ENCODE measurements at regions not wholly inside any gene's neighbourhood (a gene's known extent, or its start where the extent isn't known, plus 50 kb on each side); places are given as distances from the start of the nearest gene placed in this dataset.
"Not testable (repeated sequence)": the region's sequence is repeated elsewhere in the genome, so short reads cannot be mapped to it uniquely, and the experiment has no call there.

- DNase-seq (ENCODE audit: low read depth in 4 of 4, low spot score in 3 of 4): no peak
Measured at GRCh38 chr6:14992382-14992781, 253.5 kb upstream of the JARID2 start.

GRCh38 chr6:14995208-14995607 is 250.7 kb upstream of the JARID2 start:
- DNase-seq (ENCODE audit: low read depth in 4 of 4, low spot score in 3 of 4): no peak

- no peak for DNase-seq (ENCODE audit: low read depth in 4 of 4, low spot score in 3 of 4)
Measured at GRCh38 chr6:14995966-14996602, 249.8 kb upstream of the JARID2 start.

- DNase-seq (ENCODE audit: low read depth in 4 of 4, low spot score in 3 of 4): no peak
Measured at GRCh38 chr6:14996892-14997291, 249.0 kb upstream of the JARID2 start.

- no peak for DNase-seq (ENCODE audit: low read depth in 4 of 4, low spot score in 3 of 4)
Measured at GRCh38 chr6:14997507-14997906, 248.4 kb upstream of the JARID2 start.

GRCh38 chr6:14999106-14999505 is 246.8 kb upstream of the JARID2 start:
- DNase-seq (ENCODE audit: low read depth in 4 of 4, low spot score in 3 of 4): no peak

- no peak for DNase-seq (ENCODE audit: low read depth in 4 of 4, low spot score in 3 of 4)
Measured at GRCh38 chr6:15001326-15001910, 244.5 kb upstream of the JARID2 start.

- DNase-seq (ENCODE audit: low read depth in 4 of 4, low spot score in 3 of 4): no peak
Measured at GRCh38 chr6:15008269-15008668, 237.6 kb upstream of the JARID2 start.

GRCh38 chr6:15014958-15015357 is 230.9 kb upstream of the JARID2 start:
- no peak for DNase-seq (ENCODE audit: low read depth in 4 of 4, low spot score in 3 of 4)

GRCh38 chr6:15016813-15017212 is 229.1 kb upstream of the JARID2 start:
- no peak for DNase-seq (ENCODE audit: low read depth in 4 of 4, low spot score in 3 of 4)

GRCh38 chr6:15017261-15017660 is 228.6 kb upstream of the JARID2 start:
- DNase-seq (ENCODE audit: low read depth in 4 of 4, low spot score in 3 of 4): no peak

- no peak for DNase-seq (ENCODE audit: low read depth in 4 of 4, low spot score in 3 of 4)
Measured at GRCh38 chr6:15017803-15018202, 228.1 kb upstream of the JARID2 start.

GRCh38 chr6:15020119-15020770 is 225.6 kb upstream of the JARID2 start:
- DNase-seq (ENCODE audit: low read depth in 4 of 4, low spot score in 3 of 4): no peak

GRCh38 chr6:15021074-15021473 is 224.8 kb upstream of the JARID2 start:
- DNase-seq (ENCODE audit: low read depth in 4 of 4, low spot score in 3 of 4): no peak

- DNase-seq (ENCODE audit: low read depth in 4 of 4, low spot score in 3 of 4): not testable (repeated sequence)
Measured at GRCh38 chr6:15023018-15023417, 222.9 kb upstream of the JARID2 start.

- DNase-seq (ENCODE audit: low read depth in 4 of 4, low spot score in 3 of 4): no peak
Measured at GRCh38 chr6:15023448-15023847, 222.4 kb upstream of the JARID2 start.

- DNase-seq (ENCODE audit: low read depth in 4 of 4, low spot score in 3 of 4): no peak
Measured at GRCh38 chr6:15025446-15025845, 220.4 kb upstream of the JARID2 start.

GRCh38 chr6:15026832-15027231 is 219.0 kb upstream of the JARID2 start:
- DNase-seq (ENCODE audit: low read depth in 4 of 4, low spot score in 3 of 4): peak in 1 of 4 donors; percentile 46

- DNase-seq (ENCODE audit: low read depth in 4 of 4, low spot score in 3 of 4): no peak
Measured at GRCh38 chr6:15027472-15027871, 218.4 kb upstream of the JARID2 start.

- DNase-seq (ENCODE audit: low read depth in 4 of 4, low spot score in 3 of 4): no peak
Measured at GRCh38 chr6:15032015-15032414, 213.9 kb upstream of the JARID2 start.

- no peak for DNase-seq (ENCODE audit: low read depth in 4 of 4, low spot score in 3 of 4)
Measured at GRCh38 chr6:15033850-15034203, 212.0 kb upstream of the JARID2 start.

GRCh38 chr6:15036690-15037245 is 209.1 kb upstream of the JARID2 start:
- DNase-seq (ENCODE audit: low read depth in 4 of 4, low spot score in 3 of 4): peak; percentile 50 to 71 (median 58)

Measured in left renal pelvis (tissue), 4 donors.